ENCODE measurements at regions not wholly inside any gene's neighbourhood (a gene's known extent, or its start where the extent isn't known, plus 50 kb on each side); places are given as distances from the start of the nearest gene placed in this dataset.

DNA sequence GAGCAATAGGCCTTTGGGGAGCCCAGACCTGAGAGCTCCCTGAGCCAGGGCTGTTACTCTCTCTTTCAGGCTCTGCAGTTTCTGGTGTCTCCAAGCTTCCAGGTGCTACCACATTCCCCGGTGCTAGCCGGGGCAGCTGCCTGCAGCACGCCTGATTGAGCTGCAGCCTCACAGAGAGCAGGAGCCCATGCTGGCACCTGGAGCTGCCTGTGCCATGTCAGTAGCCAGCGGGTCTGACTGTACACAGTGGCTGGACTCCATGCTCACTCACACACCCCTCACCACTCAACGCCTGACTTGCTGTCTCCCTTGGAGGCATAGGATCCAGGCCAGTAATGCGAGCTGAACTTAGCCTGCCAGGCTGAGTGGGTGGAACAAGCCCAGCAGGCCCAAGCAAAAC is 800.4 kb upstream of the AGA start:
- Histone ChIP-seq H2BK120ac (ENCODE audit: low read depth, low read length) (no peak overlapping the region), H3K14ac (ENCODE audit: low read length) (no peak overlapping the region), H3K23ac (ENCODE audit: low read depth, low read length, poor library complexity) (no peak overlapping the region), H3K36me3 (replicated peaks in 1 of 2; ENCODE audit: control insufficient read depth in 2 of 2, insufficient read depth in 2 of 2, low read length in 2 of 2) (no peaks in the 10 kb centered on the region), H4K91ac (ENCODE audit: low read depth, low read length, poor library complexity) (no peak overlapping the region), H2BK15ac (ENCODE audit: low read length) (no peak overlapping the region), H2BK12ac (ENCODE audit: low read length) (no peak overlapping the region), H3K27me3 (ENCODE audit: control insufficient read depth in 3 of 3, insufficient read depth in 3 of 3, low read depth in 1 of 3, low read length in 3 of 3) (no peaks in the 10 kb centered on the region), H2AFZ (ENCODE audit: low read length) (no peak overlapping the region), H2AK5ac (ENCODE audit: low read depth, low read length) (no peak overlapping the region), H4K8ac (ENCODE audit: low read depth, low read length) (no peak overlapping the region), H3K9ac (ENCODE audit: low read depth, low read length, poor library complexity) (no peak overlapping the region), H3K9me3 (replicated peaks in 1 of 2; ENCODE audit: control insufficient read depth in 2 of 2, insufficient read depth in 1 of 2, low read depth in 1 of 2, low read length in 2 of 2) (peaks cover 0 to 2% of the 10 kb centered on the region in 2 donors), H3K18ac (ENCODE audit: low read length) (no peak overlapping the region), H3K79me1 (ENCODE audit: low read depth, low read length) (no peaks in the 10 kb centered on the region), H3K27ac (replicated peaks; ENCODE audit: low read length) (no peak overlapping the region), H3K4ac (ENCODE audit: low read length) (no peak overlapping the region), H3K4me3 (ENCODE audit: low read length in 2 of 2) (no peak overlapping the region), H3K4me1 (ENCODE audit: control insufficient read depth in 2 of 2, insufficient read depth in 1 of 2, low read depth in 1 of 2, low read length in 2 of 2) (no peaks in the 10 kb centered on the region), H3K4me2 (ENCODE audit: insufficient read depth, low read length, poor library complexity, severe bottlenecking) (no peak overlapping the region), H2BK5ac (ENCODE audit: low read length) (no peak overlapping the region)
- no CpG with 5 or more reads among the region's 6 CpGs for WGBS, 2 donors (ENCODE audit: extremely low coverage in 2 of 2, insufficient read length in 2 of 2, insufficient replicate concordance in 1 of 2)
- DNase-seq (ENCODE audit: low spot score): no peak

GRCh38 chr4:178244785-178245184 is 802.5 kb upstream of the AGA start:
- Histone ChIP-seq H2BK120ac (ENCODE audit: low read depth, low read length) (no peak overlapping the region), H3K79me1 (ENCODE audit: low read depth, low read length) (no peaks in the 10 kb centered on the region), H2AK5ac (ENCODE audit: low read depth, low read length) (no peak overlapping the region), H2BK12ac (ENCODE audit: low read length) (no peak overlapping the region), H3K14ac (ENCODE audit: low read length) (no peak overlapping the region), H3K9ac (ENCODE audit: low read depth, low read length, poor library complexity) (no peak overlapping the region), H3K36me3 (replicated peaks in 1 of 2; ENCODE audit: control insufficient read depth in 2 of 2, insufficient read depth in 2 of 2, low read length in 2 of 2) (no peaks in the 10 kb centered on the region), H3K23ac (ENCODE audit: low read depth, low read length, poor library complexity) (no peak overlapping the region), H3K4me3 (ENCODE audit: low read length in 2 of 2) (no peak overlapping the region), H2AFZ (ENCODE audit: low read length) (no peak overlapping the region), H3K4me1 (ENCODE audit: control insufficient read depth in 2 of 2, insufficient read depth in 1 of 2, low read depth in 1 of 2, low read length in 2 of 2) (no peaks in the 10 kb centered on the region), H3K27ac (replicated peaks; ENCODE audit: low read length) (no peak overlapping the region), H4K8ac (ENCODE audit: low read depth, low read length) (no peak overlapping the region), H3K9me3 (replicated peaks in 1 of 2; ENCODE audit: control insufficient read depth in 2 of 2, insufficient read depth in 1 of 2, low read depth in 1 of 2, low read length in 2 of 2) (peaks cover 0 to 2% of the 10 kb centered on the region in 2 donors), H4K91ac (ENCODE audit: low read depth, low read length, poor library complexity) (no peak overlapping the region), H3K4me2 (ENCODE audit: insufficient read depth, low read length, poor library complexity, severe bottlenecking) (no peak overlapping the region), H3K4ac (ENCODE audit: low read length) (no peak overlapping the region), H3K27me3 (ENCODE audit: control insufficient read depth in 3 of 3, insufficient read depth in 3 of 3, low read depth in 1 of 3, low read length in 3 of 3) (no peaks in the 10 kb centered on the region), H2BK5ac (ENCODE audit: low read length) (no peak overlapping the region), H2BK15ac (ENCODE audit: low read length) (no peak overlapping the region), H3K18ac (ENCODE audit: low read length) (no peak overlapping the region)
- DNase-seq (ENCODE audit: low spot score): no peak
- no CpG with 5 or more reads among the region's 1 CpG for WGBS, 2 donors (ENCODE audit: extremely low coverage in 2 of 2, insufficient read length in 2 of 2, insufficient replicate concordance in 1 of 2)

DNA sequence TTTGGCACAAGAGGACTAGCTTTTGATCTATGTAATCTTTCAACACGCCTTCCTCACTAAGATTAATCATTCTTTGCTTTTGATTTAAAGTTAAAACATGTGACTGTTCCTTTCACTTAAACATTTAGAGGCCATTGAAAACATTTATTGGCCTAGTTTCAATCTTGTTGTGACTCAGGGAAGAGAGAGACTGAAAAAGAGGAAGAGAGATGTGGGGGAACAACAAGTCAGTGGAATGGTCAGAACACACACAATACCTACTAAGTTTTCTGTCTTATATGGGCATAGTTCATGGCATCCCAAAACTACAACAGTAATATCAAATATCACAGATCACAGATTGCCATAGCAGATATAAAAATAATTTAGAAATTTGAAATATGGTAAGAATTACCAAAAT is 812.9 kb upstream of the AGA start:
- H3K9ac ChIP-seq (ENCODE audit: low read depth, low read length, poor library complexity): no peak overlapping the region
- H2BK15ac ChIP-seq (ENCODE audit: low read length): no peak overlapping the region
- H3K23ac ChIP-seq (ENCODE audit: low read depth, low read length, poor library complexity): no peak overlapping the region
- H3K36me3 ChIP-seq (replicated peaks in 1 of 2; ENCODE audit: control insufficient read depth in 2 of 2, insufficient read depth in 2 of 2, low read length in 2 of 2): no peaks in the 10 kb centered on the region
- H2BK12ac ChIP-seq (ENCODE audit: low read length): no peak overlapping the region
- no peaks in the 10 kb centered on the region for H3K4me1 ChIP-seq (ENCODE audit: control insufficient read depth in 2 of 2, insufficient read depth in 1 of 2, low read depth in 1 of 2, low read length in 2 of 2)
- no peak for DNase-seq (ENCODE audit: low spot score)
- H4K91ac ChIP-seq (ENCODE audit: low read depth, low read length, poor library complexity): no peak overlapping the region
- H3K4ac ChIP-seq (ENCODE audit: low read length): no peak overlapping the region
- H2AK5ac ChIP-seq (ENCODE audit: low read depth, low read length): no peak overlapping the region
- no peak overlapping the region for H3K14ac ChIP-seq (ENCODE audit: low read length)
- H2BK120ac ChIP-seq (ENCODE audit: low read depth, low read length): no peak overlapping the region
- no peak overlapping the region for H2BK5ac ChIP-seq (ENCODE audit: low read length)
- H3K27me3 ChIP-seq (ENCODE audit: control insufficient read depth in 3 of 3, insufficient read depth in 3 of 3, low read depth in 1 of 3, low read length in 3 of 3): no peaks in the 10 kb centered on the region
- H4K8ac ChIP-seq (ENCODE audit: low read depth, low read length): no peak overlapping the region
- H3K4me3 ChIP-seq (ENCODE audit: low read length in 2 of 2): no peak overlapping the region
- H3K79me1 ChIP-seq (ENCODE audit: low read depth, low read length): no peaks in the 10 kb centered on the region
- no peaks in the 10 kb centered on the region for H3K9me3 ChIP-seq (replicated peaks in 1 of 2; ENCODE audit: control insufficient read depth in 2 of 2, insufficient read depth in 1 of 2, low read depth in 1 of 2, low read length in 2 of 2)
- no peak overlapping the region for H2AFZ ChIP-seq (ENCODE audit: low read length)
- no peak overlapping the region for H3K4me2 ChIP-seq (ENCODE audit: insufficient read depth, low read length, poor library complexity, severe bottlenecking)
- WGBS, 2 donors (ENCODE audit: extremely low coverage in 2 of 2, insufficient read length in 2 of 2, insufficient replicate concordance in 1 of 2): no CpG with 5 or more reads among the region's 1 CpG
- H3K18ac ChIP-seq (ENCODE audit: low read length): no peak overlapping the region
- H3K27ac ChIP-seq (replicated peaks; ENCODE audit: low read length): no peak overlapping the region

- Histone ChIP-seq H3K18ac (ENCODE audit: low read length) (no peak overlapping the region), H3K36me3 (replicated peaks in 1 of 2; ENCODE audit: control insufficient read depth in 2 of 2, insufficient read depth in 2 of 2, low read length in 2 of 2) (no peaks in the 10 kb centered on the region), H3K9ac (ENCODE audit: low read depth, low read length, poor library complexity) (no peak overlapping the region), H3K14ac (ENCODE audit: low read length) (no peak overlapping the region), H3K27me3 (ENCODE audit: control insufficient read depth in 3 of 3, insufficient read depth in 3 of 3, low read depth in 1 of 3, low read length in 3 of 3) (no peaks in the 10 kb centered on the region), H4K91ac (ENCODE audit: low read depth, low read length, poor library complexity) (no peak overlapping the region), H3K4me3 (ENCODE audit: low read length in 2 of 2) (no peak overlapping the region), H3K23ac (ENCODE audit: low read depth, low read length, poor library complexity) (no peak overlapping the region), H4K8ac (ENCODE audit: low read depth, low read length) (no peak overlapping the region), H2BK15ac (ENCODE audit: low read length) (no peak overlapping the region), H2BK12ac (ENCODE audit: low read length) (no peak overlapping the region), H2AK5ac (ENCODE audit: low read depth, low read length) (no peak overlapping the region), H2AFZ (ENCODE audit: low read length) (no peak overlapping the region), H3K9me3 (replicated peaks in 1 of 2; ENCODE audit: control insufficient read depth in 2 of 2, insufficient read depth in 1 of 2, low read depth in 1 of 2, low read length in 2 of 2) (no peaks in the 10 kb centered on the region), H2BK120ac (ENCODE audit: low read depth, low read length) (no peak overlapping the region), H3K4me1 (ENCODE audit: control insufficient read depth in 2 of 2, insufficient read depth in 1 of 2, low read depth in 1 of 2, low read length in 2 of 2) (no peaks in the 10 kb centered on the region), H2BK5ac (ENCODE audit: low read length) (no peak overlapping the region), H3K4ac (ENCODE audit: low read length) (no peak overlapping the region), H3K79me1 (ENCODE audit: low read depth, low read length) (no peaks in the 10 kb centered on the region), H3K27ac (replicated peaks; ENCODE audit: low read length) (no peak overlapping the region), H3K4me2 (ENCODE audit: insufficient read depth, low read length, poor library complexity, severe bottlenecking) (no peak overlapping the region)
- no peak for DNase-seq (ENCODE audit: low spot score)
- no CpG with 5 or more reads among the region's 2 CpGs for WGBS, 2 donors (ENCODE audit: extremely low coverage in 2 of 2, insufficient read length in 2 of 2, insufficient replicate concordance in 1 of 2)
These were observed 816.4 kb upstream of the AGA start for GRCh38 chr4:178258603-178259002.

Data from neuronal stem cell (in vitro differentiated cells).